ENCODE measurements at regions not wholly inside any gene's neighbourhood (a gene's known extent, or its start where the extent isn't known, plus 50 kb on each side); places are given as distances from the start of the nearest gene placed in this dataset.

- Histone ChIP-seq H3K4me3 (IDR thresholded peaks at IDR 0.05; ENCODE audit: insufficient read depth, low read depth, low read length) (no peak overlapping the region), H3K9ac (no peak overlapping the region), H3K27ac (no peak overlapping the region), H2AFZ (ENCODE audit: low read depth) (no peak overlapping the region), H3K4me1 (ENCODE audit: low read depth, poor library complexity, severe bottlenecking) (no peaks in the 10 kb centered on the region), H3K79me2 (ENCODE audit: insufficient read depth, low read depth) (no peaks in the 10 kb centered on the region), H3K27me3 (ENCODE audit: insufficient read depth, low read depth) (no peaks in the 10 kb centered on the region), H4K20me1 (ENCODE audit: insufficient read depth) (no peaks in the 10 kb centered on the region), H3K36me3 (ENCODE audit: insufficient read depth) (no peaks in the 10 kb centered on the region), H3K4me2 (no peak overlapping the region)
- TF ChIP-seq CTCF (conservative IDR thresholded peaks at IDR 0.05; ENCODE audit: low read depth, low read length): no peak
Measured at GRCh38 chr6:149130508-149130907, 187.0 kb upstream of the TAB2 start.

DNA sequence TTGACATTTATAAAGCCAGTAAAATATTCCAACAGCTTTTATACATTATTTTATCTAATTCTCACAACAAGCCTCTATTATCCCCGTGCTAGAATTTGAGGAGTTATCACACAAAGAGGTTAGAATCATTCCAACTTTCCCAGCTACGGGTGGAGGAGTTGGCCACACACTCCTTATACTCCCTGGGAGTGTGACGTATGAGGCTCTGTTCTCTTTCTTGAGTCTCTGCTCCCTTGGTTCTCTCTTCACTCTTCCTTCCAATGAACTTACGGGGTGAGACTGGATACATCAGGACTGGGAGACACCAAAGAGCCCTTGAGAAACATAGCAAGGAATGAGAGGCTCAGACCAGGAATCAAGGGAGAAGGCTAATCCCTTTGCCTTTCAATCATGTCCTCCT lies 185.6 kb upstream of the TAB2 start:
- Histone ChIP-seq H3K27ac (no peak overlapping the region), H3K79me2 (ENCODE audit: insufficient read depth, low read depth) (no peaks in the 10 kb centered on the region), H3K36me3 (ENCODE audit: insufficient read depth) (no peaks in the 10 kb centered on the region), H3K27me3 (ENCODE audit: insufficient read depth, low read depth) (no peaks in the 10 kb centered on the region), H3K4me1 (ENCODE audit: low read depth, poor library complexity, severe bottlenecking) (no peaks in the 10 kb centered on the region), H3K4me3 (IDR thresholded peaks at IDR 0.05; ENCODE audit: insufficient read depth, low read depth, low read length) (no peak overlapping the region), H4K20me1 (ENCODE audit: insufficient read depth) (no peaks in the 10 kb centered on the region), H2AFZ (ENCODE audit: low read depth) (no peak overlapping the region), H3K9ac (no peak overlapping the region), H3K4me2 (no peak overlapping the region)
- TF ChIP-seq CTCF (conservative IDR thresholded peaks at IDR 0.05; ENCODE audit: low read depth, low read length): no peak

DNA sequence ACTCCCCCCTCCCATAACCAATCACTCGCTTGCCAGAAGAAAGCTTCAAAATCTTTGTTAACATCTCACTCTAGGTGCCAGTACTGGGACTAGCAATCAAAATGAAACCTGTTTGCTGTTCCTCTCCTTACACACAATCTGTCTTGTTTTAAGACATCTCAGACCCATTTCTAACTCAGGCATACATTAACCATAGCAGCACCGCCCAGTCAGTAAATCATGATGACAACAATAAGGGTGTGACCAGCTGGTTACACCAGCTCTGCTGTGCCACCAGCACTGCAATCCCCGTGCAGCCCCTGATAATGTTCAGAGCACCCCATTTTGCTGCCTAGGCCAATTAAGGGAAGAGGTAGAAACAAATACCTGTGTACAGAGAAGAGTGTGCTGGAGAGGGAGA lies 185.2 kb upstream of the TAB2 start:
- H3K27me3 ChIP-seq (ENCODE audit: insufficient read depth, low read depth): no peaks in the 10 kb centered on the region
- no peaks in the 10 kb centered on the region for H3K79me2 ChIP-seq (ENCODE audit: insufficient read depth, low read depth)
- H3K9ac ChIP-seq: no peak overlapping the region
- H3K36me3 ChIP-seq (ENCODE audit: insufficient read depth): no peaks in the 10 kb centered on the region
- no peaks in the 10 kb centered on the region for H4K20me1 ChIP-seq (ENCODE audit: insufficient read depth)
- no peak overlapping the region for H3K4me2 ChIP-seq
- H3K4me1 ChIP-seq (ENCODE audit: low read depth, poor library complexity, severe bottlenecking): no peaks in the 10 kb centered on the region
- no peak overlapping the region for H2AFZ ChIP-seq (ENCODE audit: low read depth)
- no peak overlapping the region for H3K4me3 ChIP-seq (IDR thresholded peaks at IDR 0.05; ENCODE audit: insufficient read depth, low read depth, low read length)
- no peak for TF ChIP-seq CTCF (conservative IDR thresholded peaks at IDR 0.05; ENCODE audit: low read depth, low read length)
- H3K27ac ChIP-seq: no peak overlapping the region

GRCh38 chr6:149134511-149134933 lies 183.0 kb upstream of the TAB2 start:
- Histone ChIP-seq H3K79me2 (ENCODE audit: insufficient read depth, low read depth) (no peaks in the 10 kb centered on the region), H2AFZ (ENCODE audit: low read depth) (no peak overlapping the region), H3K4me2 (no peak overlapping the region), H3K4me3 (IDR thresholded peaks at IDR 0.05; ENCODE audit: insufficient read depth, low read depth, low read length) (no peak overlapping the region), H3K9ac (no peak overlapping the region), H3K4me1 (ENCODE audit: low read depth, poor library complexity, severe bottlenecking) (no peaks in the 10 kb centered on the region), H3K36me3 (ENCODE audit: insufficient read depth) (no peaks in the 10 kb centered on the region), H3K27me3 (ENCODE audit: insufficient read depth, low read depth) (no peaks in the 10 kb centered on the region), H4K20me1 (ENCODE audit: insufficient read depth) (no peaks in the 10 kb centered on the region), H3K27ac (no peak overlapping the region)
- TF ChIP-seq CTCF (conservative IDR thresholded peaks at IDR 0.05; ENCODE audit: low read depth, low read length): no peak

GRCh38 chr6:149135809-149136208 lies 181.7 kb upstream of the TAB2 start:
- H3K4me1 ChIP-seq (ENCODE audit: low read depth, poor library complexity, severe bottlenecking): no peaks in the 10 kb centered on the region
- H3K36me3 ChIP-seq (ENCODE audit: insufficient read depth): no peaks in the 10 kb centered on the region
- no peak overlapping the region for H3K4me2 ChIP-seq
- H4K20me1 ChIP-seq (ENCODE audit: insufficient read depth): no peaks in the 10 kb centered on the region
- H3K79me2 ChIP-seq (ENCODE audit: insufficient read depth, low read depth): no peaks in the 10 kb centered on the region
- TF ChIP-seq CTCF (conservative IDR thresholded peaks at IDR 0.05; ENCODE audit: low read depth, low read length): no peak
- H3K9ac ChIP-seq: no peak overlapping the region
- H3K27me3 ChIP-seq (ENCODE audit: insufficient read depth, low read depth): no peaks in the 10 kb centered on the region
- no peak overlapping the region for H3K4me3 ChIP-seq (IDR thresholded peaks at IDR 0.05; ENCODE audit: insufficient read depth, low read depth, low read length)
- H3K27ac ChIP-seq: no peak overlapping the region
- H2AFZ ChIP-seq (ENCODE audit: low read depth): no peak overlapping the region
